NB4 (cell line): ENCODE measurements at regions not wholly inside any gene's neighbourhood (a gene's known extent, or its start where the extent isn't known, plus 50 kb on each side); places are given as distances from the start of the nearest gene placed in this dataset.

Source experiments
- CTCF ChIP-seq: IDR thresholded peaks from one replicate; pipeline ENCODE4 v1.5.1; 2012; ENCODE audit warnings: low read depth, low read length
- MYC ChIP-seq: IDR thresholded peaks from 2 replicates; pipeline ENCODE4 v1.6.1; 2011; ENCODE audit warnings: low read depth, low read length
- POLR2A ChIP-seq: IDR thresholded peaks from 2 replicates; pipeline ENCODE4 v1.6.1; 2011; ENCODE audit warnings: mild to moderate bottlenecking; ENCODE audit not compliant: insufficient read length; ENCODE audit errors: extremely low read depth

- TF ChIP-seq POLR2A (no peak), CTCF (no peak), MYC (no peak)
Observed at GRCh38 chr16:85497622-85498314, 115.4 kb upstream of the GSE1 start.
